Esophagus muscularis mucosa (tissue), 4 donors: ENCODE measurements at regions not wholly inside any gene's neighbourhood (a gene's known extent, or its start where the extent isn't known, plus 50 kb on each side); places are given as distances from the start of the nearest gene placed in this dataset.

Source experiments
- DNase-seq: peaks from one replicate; pipeline ENCODE4 v3.0.0-alpha.2; 2017; ENCODE audit errors: extremely low spot score
- H3K27ac ChIP-seq, 4 donors: fragments of 200-600 bp; sonication (generic); replicated peaks in 1 of 4; 1 replicate in 3 of 4; 2 replicates in 1 of 4; pipeline ENCODE4 v1.5.1; 2016 to 2019; ENCODE audit warnings: mild to moderate bottlenecking in 1 of 4
- H3K27me3 ChIP-seq, 4 donors: fragments of 200-600 bp; sonication (generic); one replicate each; pipeline versions ENCODE4 v1.5.1 to v1.6.0; 2016 to 2019
- H3K36me3 ChIP-seq, 4 donors: fragments of 200-600 bp; sonication (generic); one replicate each; pipeline ENCODE4 v1.5.1; 2016 to 2019
- H3K4me1 ChIP-seq, 4 donors: fragments of 200-600 bp; sonication (generic); one replicate each; pipeline ENCODE4 v1.5.1; 2016 to 2019
- H3K4me3 ChIP-seq, 4 donors: fragments of 200-600 bp; sonication (generic); 1 replicate in 2 of 4; 2 replicates in 2 of 4; pipeline ENCODE4 v1.5.1; 2016 to 2019; ENCODE audit warnings: mild to moderate bottlenecking in 4 of 4, moderate library complexity in 1 of 4
- H3K9me3 ChIP-seq, 4 donors: fragments of 200-600 bp; sonication (generic); 1 replicate in 3 of 4; 2 replicates in 1 of 4; pipeline ENCODE4 v1.5.1; 2016 to 2019
- EP300 ChIP-seq: sonication (generic); formaldehyde crosslinking; IDR thresholded peaks from one replicate; pipeline ENCODE4 v1.6.1; 2017; ENCODE audit warnings: antibody characterized with exemption
- POLR2A ChIP-seq: fragments of 450-650 bp; IDR thresholded peaks from one replicate; pipeline ENCODE4 v1.6.1; 2017; ENCODE audit warnings: antibody characterized with exemption, moderate library complexity, mild to moderate bottlenecking, low read depth
- POLR2AphosphoS5 ChIP-seq, 2 donors: sonication (generic); formaldehyde crosslinking; IDR thresholded peaks; one replicate each; pipeline ENCODE4 v1.6.1; 2017; ENCODE audit warnings: antibody characterized with exemption in 2 of 2
- WGBS: methylation state at CpG from one replicate; pipeline ENCODE4 v1.1.5; 2018; 5-methylcytosine and 5-hydroxymethylcytosine counted together
- intact Hi-C: fragments of 100-400 bp; cut with DNase I; formaldehyde crosslinking; loops from one replicate; pipeline ENCODE4 v1.15.1; 2023
- TF ChIP-seq, protein P1 (sequence below), 3 experiments: fragments of 200-600 bp in 2 of 3; fragments of 450-650 bp in 1 of 3; sonication (generic) in 2 of 3; IDR thresholded peaks; one replicate each; pipeline ENCODE4 v1.5.1; 2017 to 2019; ENCODE audit warnings: antibody characterized with exemption in 3 of 3, mild to moderate bottlenecking in 2 of 3, moderate library complexity in 1 of 3

DNA sequence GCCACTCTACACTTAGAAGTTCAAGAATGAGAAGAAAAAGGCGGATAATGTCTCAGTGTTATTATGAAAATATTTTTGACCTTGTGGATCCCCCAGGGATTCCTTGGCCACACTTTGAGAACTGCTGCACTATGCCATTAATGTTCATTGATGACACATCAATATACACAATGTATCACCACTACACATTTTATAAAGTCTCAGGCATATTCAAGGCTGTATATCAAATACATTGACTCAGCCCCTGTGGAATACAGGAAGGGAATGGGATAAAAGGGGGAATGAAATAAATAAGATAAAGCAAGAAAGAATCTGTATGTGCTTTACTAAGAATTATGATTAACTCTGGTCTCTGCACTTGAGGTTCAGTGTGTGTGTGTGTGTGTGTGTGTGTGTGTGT is 69.1 kb downstream of the INHBB start:
- DNase-seq: no peak
- TF ChIP-seq EP300: no peak
- no peak for TF ChIP-seq POLR2AphosphoS5 (IDR thresholded peaks at IDR 0.05)
- TF ChIP-seq, protein P1, sequence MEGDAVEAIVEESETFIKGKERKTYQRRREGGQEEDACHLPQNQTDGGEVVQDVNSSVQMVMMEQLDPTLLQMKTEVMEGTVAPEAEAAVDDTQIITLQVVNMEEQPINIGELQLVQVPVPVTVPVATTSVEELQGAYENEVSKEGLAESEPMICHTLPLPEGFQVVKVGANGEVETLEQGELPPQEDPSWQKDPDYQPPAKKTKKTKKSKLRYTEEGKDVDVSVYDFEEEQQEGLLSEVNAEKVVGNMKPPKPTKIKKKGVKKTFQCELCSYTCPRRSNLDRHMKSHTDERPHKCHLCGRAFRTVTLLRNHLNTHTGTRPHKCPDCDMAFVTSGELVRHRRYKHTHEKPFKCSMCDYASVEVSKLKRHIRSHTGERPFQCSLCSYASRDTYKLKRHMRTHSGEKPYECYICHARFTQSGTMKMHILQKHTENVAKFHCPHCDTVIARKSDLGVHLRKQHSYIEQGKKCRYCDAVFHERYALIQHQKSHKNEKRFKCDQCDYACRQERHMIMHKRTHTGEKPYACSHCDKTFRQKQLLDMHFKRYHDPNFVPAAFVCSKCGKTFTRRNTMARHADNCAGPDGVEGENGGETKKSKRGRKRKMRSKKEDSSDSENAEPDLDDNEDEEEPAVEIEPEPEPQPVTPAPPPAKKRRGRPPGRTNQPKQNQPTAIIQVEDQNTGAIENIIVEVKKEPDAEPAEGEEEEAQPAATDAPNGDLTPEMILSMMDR (IDR thresholded peaks at IDR 0.05): no peak
- no peak for TF ChIP-seq POLR2A
- peaks cover 0 to 22% (median 8%) of the 10 kb centered on the region in 4 donors for H3K9me3 ChIP-seq
- no peak overlapping the region for H3K4me3 ChIP-seq
- H3K4me1 ChIP-seq: no peaks in the 10 kb centered on the region
- H3K27me3 ChIP-seq: no peaks in the 10 kb centered on the region
- intact Hi-C loops: no loop called here
- 69% methylated on average over 1 of the region's 1 CpG for WGBS
- H3K27ac ChIP-seq: no peak overlapping the region
- H3K36me3 ChIP-seq: no peaks in the 10 kb centered on the region

DNA sequence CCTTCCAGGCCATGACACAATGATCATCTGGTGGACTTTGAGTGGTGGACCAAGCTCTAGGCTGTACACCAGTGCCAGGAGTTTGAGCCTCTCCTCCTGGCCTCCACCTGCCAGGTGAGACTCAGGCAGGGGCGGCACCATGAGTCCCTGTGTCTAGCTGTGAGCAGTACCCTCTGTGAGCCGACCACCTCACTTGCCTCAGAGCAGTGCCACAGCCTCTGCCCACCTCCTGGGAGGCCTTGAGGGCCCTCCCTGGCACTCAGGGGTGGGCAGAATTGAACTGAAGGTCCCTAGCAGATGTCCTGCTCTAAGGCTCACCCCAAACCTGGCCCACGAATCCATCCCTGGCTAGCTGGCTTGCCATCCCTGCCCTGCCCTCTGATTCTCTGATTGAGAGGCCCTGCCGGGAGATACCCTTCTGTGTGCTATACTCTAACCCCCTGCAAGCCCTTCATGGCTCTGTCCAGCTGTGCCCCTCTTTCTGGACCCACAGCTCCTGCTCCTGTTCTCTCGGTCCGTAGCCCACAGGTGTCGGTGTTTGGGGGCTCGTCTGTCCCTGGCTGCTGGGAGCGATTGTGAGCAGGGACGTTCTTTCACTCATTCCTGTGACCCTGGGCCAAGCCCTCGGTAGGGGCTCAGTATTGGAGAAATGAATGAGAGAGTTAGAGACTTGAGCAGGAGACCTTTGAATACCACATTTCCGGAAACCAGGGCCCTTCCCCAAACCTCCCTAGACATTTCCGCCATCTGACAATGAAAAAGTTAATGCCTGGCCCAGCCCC is 70.0 kb downstream of the INHBB start:
- Histone ChIP-seq H3K4me1 (no peaks in the 10 kb centered on the region), H3K4me3 (no peak overlapping the region), H3K27me3 (peaks cover 0 to 2% (median 0%) of the 10 kb centered on the region in 4 donors), H3K36me3 (no peaks in the 10 kb centered on the region), H3K27ac (no peak overlapping the region), H3K9me3 (peaks cover 0 to 14% (median 5%) of the 10 kb centered on the region in 4 donors)
- DNase-seq: no peak
- TF ChIP-seq POLR2AphosphoS5 (IDR thresholded peaks at IDR 0.05) (no peak), EP300 (no peak), POLR2A (no peak)
- TF ChIP-seq, protein P1 (IDR thresholded peaks at IDR 0.05): no peak
- WGBS: 95% methylated on average over 11 of the region's 13 CpGs
- intact Hi-C loops: no loop called here

DNA sequence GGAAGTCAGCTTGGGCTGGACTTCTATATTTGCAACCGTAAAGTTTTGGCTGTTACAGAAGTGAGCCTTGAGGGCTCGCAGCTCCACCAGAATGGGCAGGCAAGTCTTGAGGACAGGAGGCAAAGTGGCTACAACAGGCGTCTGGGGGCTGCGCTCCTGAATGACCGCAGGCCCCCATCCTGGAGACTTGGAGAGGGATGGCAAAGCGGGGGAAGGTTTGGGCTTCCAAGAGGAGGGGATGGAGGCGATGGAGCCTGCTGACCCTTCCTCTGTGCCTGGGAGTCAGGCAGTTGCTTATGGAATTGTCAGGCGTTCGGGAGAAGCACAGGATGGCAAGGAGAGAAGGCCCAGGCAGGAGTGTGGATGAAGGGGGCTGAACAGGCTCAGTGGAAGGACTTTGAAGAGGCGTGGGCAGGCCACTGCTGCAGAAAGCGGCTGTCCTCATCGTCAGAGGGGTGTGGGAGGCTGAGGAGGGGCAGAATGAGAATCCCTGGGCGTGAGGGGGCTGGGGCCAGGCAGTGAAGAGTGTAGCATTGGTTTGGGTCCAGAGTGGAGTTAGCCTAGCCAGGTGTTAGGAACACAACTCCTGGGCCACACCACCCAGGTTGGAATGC is 72.3 kb downstream of the INHBB start:
- 87% methylated on average over 13 of the region's 13 CpGs for WGBS

DNA sequence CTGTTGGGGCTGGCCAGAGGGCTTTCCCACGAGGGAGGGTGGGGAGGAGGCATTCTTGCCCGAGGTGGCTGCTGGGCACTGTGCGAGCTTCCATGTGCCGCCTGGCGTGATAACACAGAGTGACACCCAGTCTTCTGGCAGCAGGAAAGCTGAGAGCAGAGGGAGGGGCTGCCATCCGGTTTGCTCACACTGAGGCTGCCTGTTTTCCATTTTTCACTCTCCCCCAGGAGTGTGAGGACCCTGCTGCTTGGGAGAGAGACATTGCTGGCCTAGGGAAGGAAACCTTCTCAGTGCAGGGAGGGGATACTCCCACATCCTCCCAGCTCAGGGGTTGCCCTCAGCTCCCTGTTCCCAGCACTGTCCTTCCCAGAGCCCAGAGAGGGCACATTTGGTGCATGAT is 73.1 kb downstream of the INHBB start:
- intact Hi-C loops: no loop called here
- TF ChIP-seq, protein P1 (IDR thresholded peaks at IDR 0.05): no peak
- TF ChIP-seq POLR2A (no peak), POLR2AphosphoS5 (IDR thresholded peaks at IDR 0.05) (no peak), EP300 (no peak)
- WGBS: 61% methylated on average over 5 of the region's 6 CpGs
- no peaks in the 10 kb centered on the region for H3K36me3 ChIP-seq
- H3K4me3 ChIP-seq: no peak overlapping the region
- H3K9me3 ChIP-seq: no peaks in the 10 kb centered on the region
- no peak for DNase-seq
- no peaks in the 10 kb centered on the region for H3K4me1 ChIP-seq
- no peak overlapping the region for H3K27ac ChIP-seq
- H3K27me3 ChIP-seq: peaks cover 0 to 20% (median 0%) of the 10 kb centered on the region in 4 donors

More for the DNA sequence above, 72.3 kb downstream of the INHBB start:
- no peaks in the 10 kb centered on the region for H3K36me3 ChIP-seq
- intact Hi-C loops: no loop called here
- peaks cover 0 to 20% (median 0%) of the 10 kb centered on the region in 4 donors for H3K27me3 ChIP-seq
- H3K27ac ChIP-seq: no peak overlapping the region
- DNase-seq: no peak
- no peaks in the 10 kb centered on the region for H3K9me3 ChIP-seq
- H3K4me3 ChIP-seq: no peak overlapping the region
- no peaks in the 10 kb centered on the region for H3K4me1 ChIP-seq
- no peak for TF ChIP-seq POLR2AphosphoS5 (IDR thresholded peaks at IDR 0.05)
- TF ChIP-seq EP300: no peak
- TF ChIP-seq, protein P1 (IDR thresholded peaks at IDR 0.05): no peak
- no peak for TF ChIP-seq POLR2A
